ENCODE measurements at regions not wholly inside any gene's neighbourhood (a gene's known extent, or its start where the extent isn't known, plus 50 kb on each side); places are given as distances from the start of the nearest gene placed in this dataset.

GRCh38 chr14:71377099-71377498, 469.8 kb downstream of the PCNX1 start:
- TF ChIP-seq CTCF (IDR thresholded peaks at IDR 0.05; ENCODE audit: low read depth, low read length) = no peak
- no peak for TF ChIP-seq POLR2A (IDR thresholded peaks at IDR 0.05; ENCODE audit: extremely low read depth, insufficient read length)
- TF ChIP-seq MAX (IDR thresholded peaks at IDR 0.05; ENCODE audit: low read depth, low read length) = no peak

Data from NB4 (cell line).